Gastrocnemius medialis (tissue), 4 donors: ENCODE measurements at regions not wholly inside any gene's neighbourhood (a gene's known extent, or its start where the extent isn't known, plus 50 kb on each side); places are given as distances from the start of the nearest gene placed in this dataset.

ENCODE experiments used
- ATAC-seq, 2 donors: fragments of 150-250 bp; one replicate each; pipeline ENCODE4 v1.9.1; 2016
- DNase-seq, 2 donors: peaks; one replicate each; pipeline ENCODE4 v3.0.0-alpha.2; 2019
- H3K27ac ChIP-seq, 4 donors: fragments of 200-600 bp; sonication (generic); 1 replicate in 1 of 4; 2 replicates in 3 of 4; pipeline ENCODE4 v1.5.1; 2016 to 2018; ENCODE audit warnings: mild to moderate bottlenecking in 2 of 4, moderate library complexity in 1 of 4
- H3K27me3 ChIP-seq, 3 donors: fragments of 200-600 bp; sonication (generic) in 2 of 3; 1 replicate in 1 of 3; 2 replicates in 2 of 3; pipeline versions ENCODE4 v1.5.1 to v1.6.0; 2016 to 2019; ENCODE audit warnings: mild to moderate bottlenecking in 1 of 3, moderate library complexity in 1 of 3
- H3K36me3 ChIP-seq, 2 donors: fragments of 200-600 bp; sonication (generic) in 1 of 2; one replicate each; pipeline ENCODE4 v1.5.1; 2017 to 2018
- H3K4me1 ChIP-seq, 2 donors: fragments of 200-600 bp; sonication (generic) in 1 of 2; one replicate each; pipeline ENCODE4 v1.5.1; 2016 to 2017; ENCODE audit warnings: mild to moderate bottlenecking in 2 of 2
- H3K4me3 ChIP-seq, 4 donors: fragments of 200-600 bp; sonication (generic) in 3 of 4; 1 replicate in 1 of 4; 2 replicates in 3 of 4; pipeline ENCODE4 v1.5.1; 2016 to 2019; ENCODE audit warnings: mild to moderate bottlenecking in 2 of 4
- H3K9me3 ChIP-seq, 3 donors: fragments of 200-600 bp; sonication (generic) in 2 of 3; 1 replicate in 1 of 3; 2 replicates in 2 of 3; pipeline ENCODE4 v1.5.1; 2016 to 2019
- CTCF ChIP-seq, 5 experiments: fragments of 450-650 bp in 3 of 5; fragments of 200-600 bp in 2 of 5; sonication (generic) in 2 of 5; IDR thresholded peaks in 4 of 5; conservative IDR thresholded peaks in 1 of 5; 1 replicate in 4 of 5; 2 replicates in 1 of 5; pipeline ENCODE4 v1.5.1; 2016 to 2019; ENCODE audit warnings: antibody characterized with exemption in 5 of 5, mild to moderate bottlenecking in 3 of 5, moderate library complexity in 3 of 5
- POLR2A ChIP-seq, 2 donors: fragments of 450-650 bp; IDR thresholded peaks; one replicate each; pipeline ENCODE4 v1.6.1; 2017; ENCODE audit warnings: antibody characterized with exemption in 2 of 2, mild to moderate bottlenecking in 2 of 2, moderate library complexity in 2 of 2
- in situ Hi-C, 4 donors: fragments of 200-750 bp; cut with MboI; loops; one replicate each; pipeline versions ENCODE4 v1.15.0 to v1.8.0; 2017; ENCODE audit warnings: low sequenced_read_pairs in 4 of 4
- intact Hi-C: fragments of 100-400 bp; cut with DNase I; formaldehyde crosslinking; loops from one replicate; pipeline ENCODE4 v1.15.1; 2023; ENCODE audit warnings: low total_unique reads

- H3K4me3 ChIP-seq = no peak overlapping the region
- H3K27me3 ChIP-seq = no peaks in the 10 kb centered on the region
- no peaks in the 10 kb centered on the region for H3K4me1 ChIP-seq
- no peaks in the 10 kb centered on the region for H3K9me3 ChIP-seq
- no peak for TF ChIP-seq CTCF (IDR thresholded peaks at IDR 0.05 in 4 of 5, conservative IDR thresholded peaks at IDR 0.05 in 1 of 5)
- no peak for TF ChIP-seq POLR2A (IDR thresholded peaks at IDR 0.05)
- DNase-seq = no peak
- in situ Hi-C loops = no loop called here
- ATAC-seq = no peak
- intact Hi-C loops = no loop called here
- H3K27ac ChIP-seq = no peak overlapping the region
- no peaks in the 10 kb centered on the region for H3K36me3 ChIP-seq
These were observed 1427.0 kb upstream of the MIR17HG start for GRCh38 chr13:89920461-89920860.

GRCh38 chr13:89923052-89923451 lies 1424.4 kb upstream of the MIR17HG start:
- no peak overlapping the region for H3K27ac ChIP-seq
- in situ Hi-C loops = no loop called here
- TF ChIP-seq POLR2A (IDR thresholded peaks at IDR 0.05) (no peak), CTCF (IDR thresholded peaks at IDR 0.05 in 4 of 5, conservative IDR thresholded peaks at IDR 0.05 in 1 of 5) (no peak)
- H3K27me3 ChIP-seq = no peaks in the 10 kb centered on the region
- no peaks in the 10 kb centered on the region for H3K9me3 ChIP-seq
- intact Hi-C loops = no loop called here
- H3K36me3 ChIP-seq = no peaks in the 10 kb centered on the region
- no peak for ATAC-seq
- no peak for DNase-seq
- no peaks in the 10 kb centered on the region for H3K4me1 ChIP-seq
- H3K4me3 ChIP-seq = no peak overlapping the region

GRCh38 chr13:89923736-89924135 lies 1423.8 kb upstream of the MIR17HG start:
- DNase-seq = no peak
- no peaks in the 10 kb centered on the region for H3K27me3 ChIP-seq
- intact Hi-C loops (no loop called here), in situ Hi-C loops (no loop called here)
- H3K36me3 ChIP-seq = no peaks in the 10 kb centered on the region
- H3K4me1 ChIP-seq = no peaks in the 10 kb centered on the region
- no peak for ATAC-seq
- no peak overlapping the region for H3K4me3 ChIP-seq
- TF ChIP-seq CTCF (IDR thresholded peaks at IDR 0.05 in 4 of 5, conservative IDR thresholded peaks at IDR 0.05 in 1 of 5) = no peak
- TF ChIP-seq POLR2A (IDR thresholded peaks at IDR 0.05) = no peak
- no peak overlapping the region for H3K27ac ChIP-seq
- no peaks in the 10 kb centered on the region for H3K9me3 ChIP-seq

GRCh38 chr13:89925107-89925506 lies 1422.4 kb upstream of the MIR17HG start:
- H3K9me3 ChIP-seq = no peaks in the 10 kb centered on the region
- no peak for ATAC-seq
- no peak for DNase-seq
- no peaks in the 10 kb centered on the region for H3K4me1 ChIP-seq
- no peaks in the 10 kb centered on the region for H3K27me3 ChIP-seq
- H3K4me3 ChIP-seq = no peak overlapping the region
- H3K36me3 ChIP-seq = no peaks in the 10 kb centered on the region
- in situ Hi-C loops (no loop called here), intact Hi-C loops (no loop called here)
- TF ChIP-seq POLR2A (IDR thresholded peaks at IDR 0.05) (no peak), CTCF (IDR thresholded peaks at IDR 0.05 in 4 of 5, conservative IDR thresholded peaks at IDR 0.05 in 1 of 5) (no peak)
- no peak overlapping the region for H3K27ac ChIP-seq

DNA sequence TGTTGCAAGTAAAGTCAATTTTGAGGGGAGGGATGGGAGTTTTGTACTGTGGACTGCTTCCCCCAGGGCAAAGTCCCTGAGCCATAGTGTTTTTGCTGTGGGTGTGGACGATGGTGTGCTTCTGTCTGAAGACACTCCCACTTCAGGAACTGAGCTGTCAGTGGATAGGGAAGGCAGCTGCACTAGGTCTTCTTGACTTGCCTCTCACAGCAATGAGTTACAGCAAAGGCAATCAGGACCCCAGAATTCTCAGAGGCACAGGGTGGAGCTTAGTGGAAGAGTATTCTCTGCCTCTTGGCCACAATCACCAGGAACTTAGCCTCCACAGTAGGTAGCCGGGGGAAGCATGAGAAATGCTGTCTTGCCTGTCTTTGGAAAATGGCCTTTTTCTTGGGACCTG lies 1416.6 kb upstream of the MIR17HG start:
- ATAC-seq = no peak
- no peaks in the 10 kb centered on the region for H3K36me3 ChIP-seq
- H3K4me3 ChIP-seq = no peak overlapping the region
- H3K9me3 ChIP-seq = no peaks in the 10 kb centered on the region
- no peak for DNase-seq
- TF ChIP-seq CTCF (IDR thresholded peaks at IDR 0.05 in 4 of 5, conservative IDR thresholded peaks at IDR 0.05 in 1 of 5) = no peak
- no peak for TF ChIP-seq POLR2A (IDR thresholded peaks at IDR 0.05)
- no peaks in the 10 kb centered on the region for H3K4me1 ChIP-seq
- intact Hi-C loops = no loop called here
- H3K27me3 ChIP-seq = no peaks in the 10 kb centered on the region
- in situ Hi-C loops = no loop called here
- H3K27ac ChIP-seq = no peak overlapping the region
